SH-SY5Y (cell line): ENCODE measurements at regions not wholly inside any gene's neighbourhood (a gene's known extent, or its start where the extent isn't known, plus 50 kb on each side); places are given as distances from the start of the nearest gene placed in this dataset.

Experiments used
- GATA2 ChIP-seq: IDR thresholded peaks from 2 replicates; pipeline ENCODE4 v1.6.1; 2011; ENCODE audit warnings: mild to moderate bottlenecking, low read depth, low read length
- GATA3 ChIP-seq: IDR thresholded peaks from 2 replicates; pipeline ENCODE4 v1.6.1; 2011; ENCODE audit warnings: low read depth, mild to moderate bottlenecking, low read length, moderate library complexity

DNA sequence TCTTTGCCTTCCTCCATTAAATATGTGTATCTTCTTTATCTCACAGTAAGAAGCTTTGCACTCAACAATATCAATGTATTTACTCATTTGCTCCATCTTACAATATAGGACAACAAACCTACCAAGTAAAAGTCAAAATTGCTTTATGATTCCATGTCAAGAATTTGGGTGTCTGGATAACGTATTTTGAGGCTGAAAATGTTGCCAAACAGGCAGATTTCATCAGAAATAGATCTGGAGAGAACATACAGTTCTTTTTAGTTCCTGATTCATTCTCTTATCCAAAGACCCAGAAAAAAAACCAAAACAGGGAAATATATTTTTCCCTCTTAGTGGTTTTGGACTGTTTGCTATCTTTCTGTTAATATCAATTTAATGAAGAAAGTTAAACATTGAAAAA is 621.1 kb downstream of the STK39 start:
- TF ChIP-seq GATA3 (no peak), GATA2 (no peak)
